ENCODE measurements at regions not wholly inside any gene's neighbourhood (a gene's known extent, or its start where the extent isn't known, plus 50 kb on each side); places are given as distances from the start of the nearest gene placed in this dataset.
"Not testable (repeated sequence)": the region's sequence is repeated elsewhere in the genome, so short reads cannot be mapped to it uniquely, and the experiment has no call there.

DNA sequence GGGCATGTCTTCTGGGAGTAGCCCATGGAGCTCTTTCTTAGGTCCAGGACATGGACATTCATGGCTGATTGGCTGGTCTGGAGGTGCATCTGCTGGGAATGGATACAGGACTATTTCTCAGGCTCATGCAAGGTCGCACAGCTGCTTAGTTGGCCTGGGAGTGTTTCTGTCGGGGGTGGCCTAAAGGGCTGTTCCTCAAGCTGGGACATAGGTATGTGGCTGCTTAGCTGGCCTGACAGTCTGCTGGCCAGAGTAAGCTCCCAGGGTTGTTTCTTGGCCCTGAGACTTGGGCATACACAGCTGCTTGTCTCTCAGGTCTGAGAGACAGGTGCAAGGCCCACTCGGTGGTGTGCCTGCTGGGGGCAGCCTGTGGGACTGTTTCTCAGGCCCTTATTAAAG is 57.2 kb upstream of the CSNK1E start:
- H3K14ac ChIP-seq (ENCODE audit: insufficient read length); H3K27ac ChIP-seq (ENCODE audit: low read depth, low read length); H2AK5ac ChIP-seq (ENCODE audit: low read depth, low read length); H2BK120ac ChIP-seq (replicated peaks; ENCODE audit: low read depth, low read length); H3K23me2 ChIP-seq (ENCODE audit: low read depth, low read length); H3K4me1 ChIP-seq (replicated peaks in 1 of 4; ENCODE audit: control insufficient read depth in 3 of 4, insufficient read depth in 4 of 4, low read length in 3 of 4); H2BK5ac ChIP-seq (ENCODE audit: low read depth, low read length); H3K9ac ChIP-seq (replicated peaks in 1 of 4; ENCODE audit: extremely low read depth in 1 of 4, low read depth in 3 of 4, low read length in 3 of 4); H4K5ac ChIP-seq (ENCODE audit: insufficient read length, low read depth, low read length); FAIRE-seq; H3K56ac ChIP-seq (replicated peaks; ENCODE audit: insufficient read length, low read depth, low read length); CTCF ChIA-PET (ENCODE audit: partially characterized antibody); H2BK15ac ChIP-seq (ENCODE audit: low read length); H3K79me2 ChIP-seq (ENCODE audit: control insufficient read depth in 1 of 2, insufficient read depth in 2 of 2, low read length in 2 of 2); H2BK12ac ChIP-seq (ENCODE audit: low read depth, low read length); DNase-seq (ENCODE audit: low read depth in 1 of 2, low spot score in 2 of 2); H3K18ac ChIP-seq (ENCODE audit: extremely low read depth, low read length); H3K27me3 ChIP-seq (replicated peaks in 1 of 4; ENCODE audit: control insufficient read depth in 3 of 4, extremely low read depth in 1 of 4, insufficient read depth in 3 of 4, low read length in 3 of 4); POLR2A ChIA-PET (ENCODE audit: partially characterized antibody); H3K4me2 ChIP-seq (ENCODE audit: insufficient read depth in 1 of 2, low read depth in 2 of 2, low read length in 2 of 2); H3K4ac ChIP-seq (replicated peaks; ENCODE audit: insufficient read length, low read depth, low read length); H2BK20ac ChIP-seq (ENCODE audit: low read length); H4K91ac ChIP-seq (replicated peaks; ENCODE audit: insufficient read length, low read length); H3K23ac ChIP-seq (ENCODE audit: insufficient read length); H2AFZ ChIP-seq (ENCODE audit: low read length); H3K4me3 ChIP-seq (ENCODE audit: extremely low read depth in 1 of 4, insufficient read depth in 2 of 4, low read depth in 3 of 4, low read length in 4 of 4); H3K79me1 ChIP-seq (ENCODE audit: low read depth, low read length); H4K20me1 ChIP-seq (replicated peaks in 1 of 2; ENCODE audit: control insufficient read depth in 1 of 2, insufficient read depth in 2 of 2, low read length in 2 of 2); H4K8ac ChIP-seq (ENCODE audit: extremely low read depth, insufficient read depth, low read length): not testable (repeated sequence)
- Histone ChIP-seq H3K36me3 (ENCODE audit: control insufficient read depth in 2 of 4, insufficient read depth in 4 of 4, low read length in 3 of 4) (peaks cover 0 to 40% (median 16%) of the 10 kb centered on the region in 4 experiments; a peak in 5 of 8 replicates), H3K9me3 (ENCODE audit: insufficient read depth in 2 of 2, low read depth in 1 of 2, low read length in 1 of 2) (peaks cover 4 to 12% of the 10 kb centered on the region in 2 experiments; a peak in 3 of 4 replicates)
- WGBS, 2 experiments (ENCODE audit: extremely low coverage in 1 of 2, insufficient coverage in 1 of 2, insufficient read length in 1 of 2, insufficient replicate concordance in 2 of 2, low coverage in 1 of 2, low lambda C conversion rate in 2 of 2, missing lambda C conversion rate in 1 of 2): 92% methylated on average over 3 of the region's 3 CpGs; no CpG with 5 or more reads in 1 of the 2 experiments

DNA sequence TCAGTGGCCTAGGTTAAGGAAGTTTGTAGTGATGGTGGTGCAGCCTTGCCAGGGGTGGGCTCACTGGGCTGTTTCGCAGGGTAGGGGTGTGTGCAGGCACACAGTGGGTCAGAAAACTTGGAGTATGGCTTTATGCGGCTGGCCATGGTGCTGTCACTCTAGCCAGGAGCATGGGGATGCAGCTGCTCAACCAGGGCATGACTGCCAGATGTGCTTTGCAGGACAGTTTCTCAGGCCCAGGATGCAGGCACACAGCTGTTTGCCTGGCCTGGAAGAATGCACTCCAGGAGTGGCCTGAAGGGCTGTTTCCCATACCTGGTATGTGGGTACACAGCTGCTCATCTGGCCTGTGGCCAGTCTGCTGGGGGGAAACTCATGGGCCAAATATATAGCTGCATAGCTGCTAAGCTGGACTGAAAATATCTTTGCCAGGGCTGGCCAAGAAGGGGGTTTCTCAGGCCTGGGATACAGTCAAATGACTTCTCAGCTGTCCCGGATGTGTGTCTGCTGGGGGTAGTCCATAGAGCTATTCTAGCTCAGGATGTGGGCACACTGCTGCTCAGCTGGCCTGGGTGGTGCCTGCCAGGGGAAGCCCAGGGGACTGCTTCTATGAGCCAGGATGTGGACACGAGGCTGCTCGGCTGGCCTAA is 56.7 kb upstream of the CSNK1E start:
- H4K8ac ChIP-seq (ENCODE audit: extremely low read depth, insufficient read depth, low read length); H2BK20ac ChIP-seq (ENCODE audit: low read length); H2AK5ac ChIP-seq (ENCODE audit: low read depth, low read length); H3K79me1 ChIP-seq (ENCODE audit: low read depth, low read length); H2BK5ac ChIP-seq (ENCODE audit: low read depth, low read length); POLR2A ChIA-PET (ENCODE audit: partially characterized antibody); H2AFZ ChIP-seq (ENCODE audit: low read length); H3K56ac ChIP-seq (replicated peaks; ENCODE audit: insufficient read length, low read depth, low read length); H3K23me2 ChIP-seq (ENCODE audit: low read depth, low read length); H3K4me3 ChIP-seq (ENCODE audit: extremely low read depth in 1 of 4, insufficient read depth in 2 of 4, low read depth in 3 of 4, low read length in 4 of 4); H3K18ac ChIP-seq (ENCODE audit: extremely low read depth, low read length); H3K14ac ChIP-seq (ENCODE audit: insufficient read length); H3K79me2 ChIP-seq (ENCODE audit: control insufficient read depth in 1 of 2, insufficient read depth in 2 of 2, low read length in 2 of 2); H2BK120ac ChIP-seq (replicated peaks; ENCODE audit: low read depth, low read length); H2BK12ac ChIP-seq (ENCODE audit: low read depth, low read length); H4K5ac ChIP-seq (ENCODE audit: insufficient read length, low read depth, low read length); DNase-seq (ENCODE audit: low read depth in 1 of 2, low spot score in 2 of 2); FAIRE-seq; H3K27me3 ChIP-seq (replicated peaks in 1 of 4; ENCODE audit: control insufficient read depth in 3 of 4, extremely low read depth in 1 of 4, insufficient read depth in 3 of 4, low read length in 3 of 4); H4K20me1 ChIP-seq (replicated peaks in 1 of 2; ENCODE audit: control insufficient read depth in 1 of 2, insufficient read depth in 2 of 2, low read length in 2 of 2); CTCF ChIA-PET (ENCODE audit: partially characterized antibody); H4K91ac ChIP-seq (replicated peaks; ENCODE audit: insufficient read length, low read length); H3K27ac ChIP-seq (ENCODE audit: low read depth, low read length); H2BK15ac ChIP-seq (ENCODE audit: low read length); H3K4me2 ChIP-seq (ENCODE audit: insufficient read depth in 1 of 2, low read depth in 2 of 2, low read length in 2 of 2); H3K4me1 ChIP-seq (replicated peaks in 1 of 4; ENCODE audit: control insufficient read depth in 3 of 4, insufficient read depth in 4 of 4, low read length in 3 of 4); H3K23ac ChIP-seq (ENCODE audit: insufficient read length); H3K9ac ChIP-seq (replicated peaks in 1 of 4; ENCODE audit: extremely low read depth in 1 of 4, low read depth in 3 of 4, low read length in 3 of 4); H3K4ac ChIP-seq (replicated peaks; ENCODE audit: insufficient read length, low read depth, low read length): not testable (repeated sequence)
- WGBS, 2 experiments (ENCODE audit: extremely low coverage in 1 of 2, insufficient coverage in 1 of 2, insufficient read length in 1 of 2, insufficient replicate concordance in 2 of 2, low coverage in 1 of 2, low lambda C conversion rate in 2 of 2, missing lambda C conversion rate in 1 of 2): 91% methylated on average over 3 of the region's 5 CpGs; no CpG with 5 or more reads in 1 of the 2 experiments
- Histone ChIP-seq H3K9me3 (ENCODE audit: insufficient read depth in 2 of 2, low read depth in 1 of 2, low read length in 1 of 2) (peaks cover 4 to 12% of the 10 kb centered on the region in 2 experiments; a peak in 3 of 4 replicates), H3K36me3 (ENCODE audit: control insufficient read depth in 2 of 4, insufficient read depth in 4 of 4, low read length in 3 of 4) (peaks cover 0 to 36% (median 16%) of the 10 kb centered on the region in 4 experiments; a peak in 5 of 8 replicates)

Data from H1 (cell line).